C4-2B (cell line): ENCODE measurements at regions not wholly inside any gene's neighbourhood (a gene's known extent, or its start where the extent isn't known, plus 50 kb on each side); places are given as distances from the start of the nearest gene placed in this dataset.

Experiments
- CTCF ChIP-seq: fragments of 450-650 bp; conservative IDR thresholded peaks from 2 replicates; pipeline ENCODE4 v1.5.1; 2017; ENCODE audit warnings: mild to moderate bottlenecking
- ZFX ChIP-seq: fragments of 450-650 bp; IDR thresholded peaks from 2 replicates; pipeline ENCODE4 v1.6.1; 2017

DNA sequence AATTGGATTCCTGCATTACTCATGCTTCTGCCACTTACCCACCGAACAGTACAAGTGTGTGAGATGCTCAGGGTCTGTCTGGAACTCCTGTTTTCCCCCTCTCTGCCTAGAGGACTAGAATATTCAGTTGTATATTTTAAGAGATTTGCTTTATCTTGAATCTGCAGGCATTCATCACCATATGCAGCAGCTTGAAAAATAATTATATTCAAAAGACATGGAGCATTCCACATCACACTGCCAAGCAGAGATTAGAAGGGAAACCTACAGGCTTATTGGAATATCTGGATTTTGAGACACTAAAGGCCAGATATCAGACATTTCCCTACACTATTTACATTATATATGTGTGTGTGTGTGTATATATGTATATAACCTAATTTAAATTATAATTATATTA is 382.8 kb upstream of the POM121L12 start:
- TF ChIP-seq CTCF (no peak), ZFX (no peak)
